ENCODE measurements at regions not wholly inside any gene's neighbourhood (a gene's known extent, or its start where the extent isn't known, plus 50 kb on each side); places are given as distances from the start of the nearest gene placed in this dataset.

DNA sequence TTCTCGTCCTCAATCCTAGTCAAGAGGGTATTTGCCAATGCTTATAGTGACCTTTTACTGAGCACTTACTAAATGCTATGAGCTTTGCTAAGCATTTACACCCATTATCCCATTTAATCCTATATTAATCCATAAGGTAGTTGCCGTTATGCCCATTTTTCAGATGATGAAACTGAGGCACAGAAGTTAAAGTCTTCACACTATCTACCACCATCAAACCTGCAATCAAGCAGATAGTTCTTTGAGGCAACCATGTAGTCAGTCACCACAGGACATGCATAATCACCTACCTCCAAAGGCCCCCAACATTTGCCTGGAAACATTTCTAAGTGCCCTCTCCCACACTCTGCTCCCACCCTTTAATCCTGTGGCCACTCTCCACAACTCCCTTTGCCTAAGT is 149.6 kb downstream of the LY86 start:
- TF ChIP-seq RAD21 (IDR thresholded peaks at IDR 0.05; ENCODE audit: low read depth) (no peak), YY1 (IDR thresholded peaks at IDR 0.05; ENCODE audit: low read depth) (no peak), REST (IDR thresholded peaks at IDR 0.05; ENCODE audit: low read depth) (no peak), CEBPB (IDR thresholded peaks at IDR 0.05) (no peak), EP300 (IDR thresholded peaks at IDR 0.05; ENCODE audit: borderline replicate concordance) (no peak)
- TF ChIP-seq, protein P1, sequence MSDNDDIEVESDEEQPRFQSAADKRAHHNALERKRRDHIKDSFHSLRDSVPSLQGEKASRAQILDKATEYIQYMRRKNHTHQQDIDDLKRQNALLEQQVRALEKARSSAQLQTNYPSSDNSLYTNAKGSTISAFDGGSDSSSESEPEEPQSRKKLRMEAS (IDR thresholded peaks at IDR 0.05) = no peak

Data from Ishikawa (cell line).